ENCODE measurements at regions not wholly inside any gene's neighbourhood (a gene's known extent, or its start where the extent isn't known, plus 50 kb on each side); places are given as distances from the start of the nearest gene placed in this dataset.

DNA sequence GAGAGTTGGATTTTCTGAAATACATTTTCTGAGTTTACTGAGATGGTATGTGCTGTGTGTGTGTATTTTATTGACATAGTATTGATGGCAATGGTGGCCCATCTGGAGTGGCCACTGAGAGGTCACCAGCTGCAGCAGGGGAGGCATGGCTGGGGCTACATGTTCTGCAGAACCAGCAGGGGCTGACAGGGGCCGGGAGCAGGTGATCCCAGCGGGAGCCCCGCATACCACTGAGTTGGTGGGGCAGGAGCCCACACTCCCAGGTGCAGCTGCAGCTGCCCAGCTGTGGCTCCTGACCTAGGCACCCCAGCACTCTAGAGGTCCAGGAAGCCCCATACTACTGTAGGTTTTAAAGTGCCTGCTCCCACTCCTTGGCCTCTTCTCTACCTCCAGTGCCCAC is 1044.2 kb upstream of the CDH9 start:
- Mint-ChIP-seq H3K27ac (no peak overlapping the region), H3K27me3 (no peaks in the 10 kb centered on the region), H3K36me3 (ENCODE audit: low read depth) (no peaks in the 10 kb centered on the region), H3K9me3 (peaks cover 7% of the 10 kb centered on the region), H3K4me3 (no peak overlapping the region), H3K4me1 (no peaks in the 10 kb centered on the region)
- no peak for ATAC-seq (replicated peaks)

DNA sequence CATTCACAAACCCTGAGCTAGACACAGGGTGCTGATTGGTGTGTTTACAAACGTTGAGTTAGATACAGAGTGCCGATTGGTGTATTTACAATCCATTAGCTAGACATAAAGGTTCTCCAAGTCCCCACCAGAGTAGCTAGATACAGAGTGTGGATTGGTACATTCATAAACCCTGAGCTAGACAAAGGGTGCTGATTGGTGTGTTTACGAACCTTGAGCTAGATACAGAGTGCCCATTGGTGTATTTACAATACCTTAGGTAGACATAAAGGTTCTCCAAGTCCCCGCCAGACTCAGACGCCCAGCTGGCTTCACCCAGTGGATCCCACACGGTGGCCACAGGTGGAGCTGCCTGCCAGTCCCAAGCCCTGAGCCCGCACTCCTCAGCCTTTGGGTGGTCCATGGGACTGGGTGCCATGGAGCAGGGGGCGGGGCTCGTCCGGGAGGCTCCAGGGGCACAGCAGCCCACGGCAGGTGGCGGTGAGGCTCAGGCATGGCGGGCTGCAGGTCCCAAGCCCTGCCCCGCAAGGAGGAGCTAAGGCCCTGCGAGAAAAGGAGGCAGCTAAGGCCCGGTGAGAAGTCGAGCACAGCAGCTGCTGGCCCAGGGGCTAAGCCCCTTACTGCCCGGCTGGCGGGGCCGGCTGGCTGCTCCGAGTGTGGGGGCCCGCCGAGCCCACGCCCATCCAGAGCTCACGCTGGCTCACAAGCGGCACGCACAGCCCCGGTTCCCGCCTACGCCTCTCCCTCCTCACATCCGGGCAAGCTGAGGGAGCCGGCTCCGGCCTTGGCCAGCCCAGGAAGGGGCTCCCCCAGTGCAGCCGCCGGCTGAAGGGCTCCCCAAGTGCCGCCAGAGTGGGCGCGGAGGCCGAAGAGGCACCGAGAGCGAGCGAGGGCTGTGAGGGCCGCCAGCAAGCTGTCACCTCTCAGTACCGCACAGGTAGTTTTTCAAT is 1039.2 kb upstream of the CDH9 start:
- H3K36me3 Mint-ChIP-seq (ENCODE audit: low read depth): no peaks in the 10 kb centered on the region
- H3K27me3 Mint-ChIP-seq: no peaks in the 10 kb centered on the region
- no peaks in the 10 kb centered on the region for H3K4me1 Mint-ChIP-seq
- H3K27ac Mint-ChIP-seq: no peak overlapping the region
- peaks cover 8% of the 10 kb centered on the region for H3K9me3 Mint-ChIP-seq
- ATAC-seq (replicated peaks): no peak
- H3K4me3 Mint-ChIP-seq: no peak overlapping the region

DNA sequence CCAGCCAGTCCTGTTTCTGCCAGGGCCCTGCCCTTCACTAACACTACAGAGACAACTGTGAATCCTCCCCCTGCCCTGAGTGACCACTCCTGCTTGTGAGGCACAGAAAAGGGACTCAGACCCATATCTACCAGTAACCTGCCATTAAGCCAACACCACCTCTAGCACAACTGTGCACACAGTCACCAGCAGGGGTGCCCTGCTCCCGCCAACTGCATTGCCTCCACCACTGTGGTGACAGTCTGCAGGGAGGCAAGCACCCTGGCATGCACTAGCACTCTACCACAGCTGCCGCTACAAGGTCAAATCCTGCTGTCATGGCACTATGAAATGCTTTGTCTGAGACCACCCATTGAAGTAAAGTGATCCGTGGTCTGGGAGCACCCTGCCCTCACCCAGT is 1028.5 kb upstream of the CDH9 start:
- peaks cover 2% of the 10 kb centered on the region for H3K9me3 Mint-ChIP-seq
- no peaks in the 10 kb centered on the region for H3K4me1 Mint-ChIP-seq
- H3K27ac Mint-ChIP-seq: no peak overlapping the region
- ATAC-seq (replicated peaks): no peak
- H3K4me3 Mint-ChIP-seq: no peak overlapping the region
- no peaks in the 10 kb centered on the region for H3K36me3 Mint-ChIP-seq (ENCODE audit: low read depth)
- H3K27me3 Mint-ChIP-seq: no peaks in the 10 kb centered on the region

DNA sequence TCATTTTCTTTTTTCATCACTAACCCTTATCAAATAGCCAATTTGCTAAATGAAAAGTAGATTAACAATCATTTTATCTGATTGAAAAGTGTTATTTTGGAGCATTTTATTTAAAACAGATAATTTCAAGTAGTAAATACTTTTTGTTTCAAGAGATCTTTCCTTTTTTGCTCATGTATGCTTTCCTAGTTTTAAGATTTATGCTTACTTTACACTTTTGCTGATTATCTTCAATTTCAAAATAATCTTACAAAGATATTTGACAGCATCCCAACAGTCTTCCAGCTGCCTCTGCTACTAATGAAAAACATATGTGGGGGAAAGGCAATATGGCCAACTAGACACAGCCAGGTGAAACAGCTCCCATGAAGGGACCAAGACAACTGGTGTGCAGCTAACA is 1027.3 kb upstream of the CDH9 start:
- Mint-ChIP-seq H3K27me3 (no peaks in the 10 kb centered on the region), H3K4me1 (no peaks in the 10 kb centered on the region), H3K36me3 (ENCODE audit: low read depth) (no peaks in the 10 kb centered on the region), H3K4me3 (no peak overlapping the region), H3K27ac (no peak overlapping the region), H3K9me3 (no peaks in the 10 kb centered on the region)
- no peak for ATAC-seq (replicated peaks)

DNA sequence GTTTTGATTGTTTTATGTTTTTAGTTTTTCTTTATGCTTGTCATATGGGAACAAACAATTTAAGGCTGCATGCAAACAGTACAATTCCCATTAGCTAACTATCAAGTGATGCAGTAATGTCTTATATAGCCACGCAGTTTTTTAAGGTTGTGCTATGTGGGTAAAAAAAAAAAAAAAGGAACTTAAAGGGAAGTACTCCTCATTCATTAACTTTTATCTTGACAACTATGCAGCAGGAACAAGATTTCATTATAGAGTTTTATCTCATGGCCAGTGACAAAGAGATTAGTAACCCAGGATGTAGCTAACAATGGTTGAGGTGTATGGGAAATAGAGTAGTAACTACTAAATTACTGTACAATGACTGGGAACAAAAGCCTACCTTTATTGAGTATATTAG is 1008.2 kb upstream of the CDH9 start:
- H3K4me3 Mint-ChIP-seq: no peak overlapping the region
- ATAC-seq (replicated peaks): no peak
- no peaks in the 10 kb centered on the region for H3K36me3 Mint-ChIP-seq (ENCODE audit: low read depth)
- H3K27ac Mint-ChIP-seq: no peak overlapping the region
- H3K9me3 Mint-ChIP-seq: peaks cover 7% of the 10 kb centered on the region
- no peaks in the 10 kb centered on the region for H3K4me1 Mint-ChIP-seq
- no peaks in the 10 kb centered on the region for H3K27me3 Mint-ChIP-seq

DNA sequence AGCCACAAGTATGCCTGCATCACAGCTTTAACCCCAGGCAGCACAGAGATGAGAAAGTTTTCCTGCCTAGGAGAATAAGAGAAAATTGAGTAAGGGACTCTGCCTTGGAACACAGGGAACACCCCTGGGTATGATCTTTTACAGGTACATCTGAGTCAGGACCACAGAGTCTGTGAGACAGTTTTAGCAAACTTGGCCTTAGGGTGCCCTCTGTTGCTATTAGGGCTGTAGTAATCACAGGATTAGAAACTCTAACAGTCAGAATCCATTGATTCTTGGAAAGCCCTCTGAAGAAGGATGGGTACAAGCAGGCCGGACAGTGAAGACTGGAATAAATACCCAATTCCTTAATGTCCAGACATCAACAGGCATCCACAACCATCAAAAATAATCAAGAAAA is 989.5 kb upstream of the CDH9 start:
- Mint-ChIP-seq H3K4me3 (no peak overlapping the region), H3K9me3 (peaks cover 30% of the 10 kb centered on the region), H3K27ac (no peak overlapping the region), H3K4me1 (no peaks in the 10 kb centered on the region), H3K36me3 (ENCODE audit: low read depth) (no peaks in the 10 kb centered on the region), H3K27me3 (no peaks in the 10 kb centered on the region)
- no peak for ATAC-seq (replicated peaks)

DNA sequence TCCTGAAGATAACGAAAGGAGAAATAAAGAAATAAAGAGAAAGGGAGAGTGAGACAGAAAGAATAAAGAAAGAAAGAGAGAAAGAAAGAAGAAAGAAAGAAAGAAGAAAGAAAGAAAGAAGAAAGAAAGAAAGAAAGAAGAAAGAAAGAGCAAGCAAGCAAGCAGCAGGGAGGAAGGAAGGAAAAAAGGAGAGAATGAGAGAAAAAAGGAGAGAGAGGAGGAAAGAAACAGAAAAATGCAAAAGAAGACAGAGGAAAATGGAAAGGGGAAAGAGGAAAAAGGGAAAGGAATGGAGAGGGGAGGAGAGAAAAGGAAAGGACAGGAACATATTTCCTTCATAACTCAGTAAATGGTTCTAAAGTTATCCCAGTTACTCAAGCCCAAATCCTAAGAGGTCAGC is 978.8 kb upstream of the CDH9 start:
- H3K27ac Mint-ChIP-seq: no peak overlapping the region
- no peaks in the 10 kb centered on the region for H3K27me3 Mint-ChIP-seq
- peaks cover 41% of the 10 kb centered on the region for H3K9me3 Mint-ChIP-seq
- ATAC-seq (replicated peaks): no peak
- no peaks in the 10 kb centered on the region for H3K36me3 Mint-ChIP-seq (ENCODE audit: low read depth)
- no peak overlapping the region for H3K4me3 Mint-ChIP-seq
- no peaks in the 10 kb centered on the region for H3K4me1 Mint-ChIP-seq

DNA sequence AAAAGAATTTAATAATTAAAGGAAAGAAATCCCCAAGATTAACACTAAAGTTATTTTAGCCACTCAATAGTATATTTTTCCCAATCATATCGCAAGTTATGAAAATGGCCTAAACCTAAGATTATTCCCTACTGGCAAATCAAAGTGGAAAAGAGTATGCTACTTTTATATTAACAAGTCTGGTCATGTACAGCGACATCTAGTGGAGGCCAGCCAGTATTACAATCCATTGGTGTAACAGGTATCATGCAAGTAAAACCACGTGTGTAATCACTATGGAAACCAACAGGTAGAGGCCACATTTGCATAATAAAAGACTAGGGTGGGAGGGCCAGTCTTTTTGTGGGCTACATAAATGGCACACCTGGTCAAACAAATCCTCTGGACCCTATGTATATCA is 976.4 kb upstream of the CDH9 start:
- no peaks in the 10 kb centered on the region for H3K27me3 Mint-ChIP-seq
- no peaks in the 10 kb centered on the region for H3K36me3 Mint-ChIP-seq (ENCODE audit: low read depth)
- no peak overlapping the region for H3K27ac Mint-ChIP-seq
- peaks cover 38% of the 10 kb centered on the region for H3K9me3 Mint-ChIP-seq
- H3K4me1 Mint-ChIP-seq: no peaks in the 10 kb centered on the region
- no peak overlapping the region for H3K4me3 Mint-ChIP-seq
- no peak for ATAC-seq (replicated peaks)

DNA sequence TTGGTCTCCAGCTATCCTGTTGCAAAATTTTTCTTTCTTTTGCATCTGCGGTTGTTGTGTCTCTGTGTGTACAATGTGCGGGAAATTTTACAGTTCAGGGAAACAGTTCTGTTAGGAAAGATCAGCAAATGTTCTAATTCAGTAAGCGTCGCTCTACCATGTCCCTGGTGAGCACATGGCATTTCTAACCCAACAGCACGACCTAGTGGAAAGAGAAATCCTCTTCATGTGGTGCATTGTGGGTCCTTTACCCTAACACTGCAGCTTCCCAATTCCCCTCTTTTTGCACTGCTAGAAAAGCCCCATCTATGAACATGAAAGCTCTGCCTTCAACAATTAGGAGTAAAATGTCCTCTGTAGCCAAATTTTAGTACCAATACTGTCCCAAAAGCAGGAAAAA is 974.2 kb upstream of the CDH9 start:
- no peaks in the 10 kb centered on the region for H3K36me3 Mint-ChIP-seq (ENCODE audit: low read depth)
- peaks cover 38% of the 10 kb centered on the region for H3K9me3 Mint-ChIP-seq
- no peak for ATAC-seq (replicated peaks)
- H3K27ac Mint-ChIP-seq: no peak overlapping the region
- H3K4me3 Mint-ChIP-seq: no peak overlapping the region
- H3K4me1 Mint-ChIP-seq: no peaks in the 10 kb centered on the region
- H3K27me3 Mint-ChIP-seq: no peaks in the 10 kb centered on the region

DNA sequence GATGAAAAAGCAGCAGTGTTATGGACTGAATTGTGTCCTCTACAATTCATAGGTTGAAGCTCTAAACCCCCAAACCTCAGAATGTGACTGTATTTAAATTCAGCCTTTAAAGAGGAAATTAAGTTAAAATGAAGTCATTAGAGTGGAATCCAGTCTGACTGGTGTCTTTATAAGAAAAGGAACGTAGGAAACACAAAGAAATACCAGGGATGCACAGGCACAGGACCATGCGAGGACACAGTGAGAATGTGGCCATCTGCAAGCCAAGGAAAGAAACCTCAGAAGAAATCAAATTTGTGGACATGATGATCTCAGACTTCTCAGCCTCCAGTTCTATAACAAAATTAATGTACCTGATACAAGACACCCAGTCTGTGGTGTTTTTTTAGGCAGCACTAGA is 971.2 kb upstream of the CDH9 start:
- no peaks in the 10 kb centered on the region for H3K36me3 Mint-ChIP-seq (ENCODE audit: low read depth)
- H3K4me1 Mint-ChIP-seq: no peaks in the 10 kb centered on the region
- peaks cover 29% of the 10 kb centered on the region for H3K9me3 Mint-ChIP-seq
- no peak overlapping the region for H3K4me3 Mint-ChIP-seq
- H3K27ac Mint-ChIP-seq: no peak overlapping the region
- ATAC-seq (replicated peaks): no peak
- no peaks in the 10 kb centered on the region for H3K27me3 Mint-ChIP-seq

DNA sequence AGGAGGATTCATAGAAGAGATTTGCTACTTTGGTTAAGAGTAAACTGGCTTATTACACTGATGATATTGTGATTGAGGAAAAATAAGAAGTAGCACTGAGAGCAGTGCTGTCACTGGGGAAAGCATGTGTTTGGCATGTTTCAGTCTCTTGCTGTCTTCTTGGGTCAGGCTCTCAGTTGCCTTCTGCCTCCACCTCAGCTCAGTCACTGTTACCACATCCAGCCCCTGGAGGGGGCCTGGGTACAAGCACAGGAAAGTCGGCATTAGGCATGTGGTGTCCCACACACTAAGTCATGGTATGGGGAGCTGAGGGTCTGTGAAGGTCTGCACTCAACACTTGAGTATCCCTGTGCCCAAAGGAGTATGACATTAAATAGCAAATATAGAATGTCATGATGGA is 958.3 kb upstream of the CDH9 start:
- ATAC-seq (replicated peaks): no peak
- Mint-ChIP-seq H3K4me1 (no peaks in the 10 kb centered on the region), H3K27me3 (no peaks in the 10 kb centered on the region), H3K36me3 (ENCODE audit: low read depth) (no peaks in the 10 kb centered on the region), H3K9me3 (peaks cover 12% of the 10 kb centered on the region), H3K4me3 (no peak overlapping the region), H3K27ac (no peak overlapping the region)

DNA sequence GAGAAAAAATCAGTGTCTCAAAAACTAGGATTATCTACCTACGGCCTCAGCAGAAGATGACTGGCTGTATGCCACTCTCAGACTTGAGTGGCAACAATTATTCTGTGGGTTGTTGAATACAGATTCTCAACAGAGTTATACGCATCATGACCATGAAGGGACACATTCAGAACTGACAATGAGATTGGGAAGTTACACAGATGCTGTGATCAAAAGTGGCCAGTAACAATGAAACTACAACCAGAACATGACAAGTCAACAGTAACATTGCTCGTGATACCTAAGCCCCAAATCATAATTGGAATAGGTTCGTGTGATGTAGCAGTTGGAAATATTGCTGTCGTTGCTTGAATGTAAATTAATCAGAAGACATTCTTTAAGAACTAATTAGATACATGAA is 957.5 kb upstream of the CDH9 start:
- H3K9me3 Mint-ChIP-seq: peaks cover 12% of the 10 kb centered on the region
- no peak overlapping the region for H3K4me3 Mint-ChIP-seq
- no peak for ATAC-seq (replicated peaks)

DNA sequence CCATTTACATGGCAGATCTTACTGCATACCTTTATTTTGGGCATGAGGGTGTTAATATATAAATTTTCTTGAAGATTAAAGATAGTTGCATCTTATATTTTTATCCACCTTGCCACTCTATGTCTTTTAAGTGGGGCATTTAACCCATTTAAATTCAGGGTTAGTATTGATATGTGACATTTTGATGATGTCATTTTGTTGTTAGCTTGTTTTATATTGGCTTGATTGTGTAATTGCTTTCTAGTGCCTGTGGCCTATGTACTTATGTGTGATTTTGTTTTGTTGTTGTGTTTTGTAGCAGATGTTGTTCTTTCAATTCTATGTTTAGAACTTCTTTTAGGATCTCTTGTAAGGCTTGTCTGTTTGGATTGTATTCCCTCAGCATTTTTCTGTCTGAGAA is 939.9 kb upstream of the CDH9 start:
- Mint-ChIP-seq H3K9me3 (peaks cover 11% of the 10 kb centered on the region), H3K4me3 (no peak overlapping the region), H3K4me1 (no peaks in the 10 kb centered on the region), H3K36me3 (ENCODE audit: low read depth) (no peaks in the 10 kb centered on the region), H3K27me3 (no peaks in the 10 kb centered on the region), H3K27ac (no peak overlapping the region)
- no peak for ATAC-seq (replicated peaks)

More for the DNA sequence above, 957.5 kb upstream of the CDH9 start:
- H3K27ac Mint-ChIP-seq: no peak overlapping the region
- no peaks in the 10 kb centered on the region for H3K27me3 Mint-ChIP-seq
- no peaks in the 10 kb centered on the region for H3K36me3 Mint-ChIP-seq (ENCODE audit: low read depth)
- H3K4me1 Mint-ChIP-seq: no peaks in the 10 kb centered on the region

DNA sequence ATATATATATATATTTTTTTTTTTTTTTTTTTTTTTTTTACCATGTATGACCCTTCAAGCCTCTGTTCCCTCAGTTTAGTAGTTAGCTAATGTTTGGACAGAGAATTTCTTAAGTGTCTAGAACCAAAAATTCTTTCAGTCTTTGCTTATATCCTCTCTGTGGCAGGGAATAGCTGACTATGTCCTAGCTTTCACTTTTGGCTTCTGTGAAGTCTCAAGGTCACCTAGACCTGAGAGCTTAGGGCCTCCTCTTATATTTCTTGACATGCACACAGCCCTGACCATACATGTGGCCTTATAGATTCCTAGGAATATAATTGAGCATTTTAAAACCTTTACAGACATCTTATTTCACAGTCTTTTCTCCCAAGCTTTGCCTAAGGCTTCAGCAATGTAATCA is 930.8 kb upstream of the CDH9 start:
- Mint-ChIP-seq H3K27me3 (no peaks in the 10 kb centered on the region), H3K4me1 (no peaks in the 10 kb centered on the region), H3K9me3 (peaks cover 13% of the 10 kb centered on the region), H3K27ac (no peak overlapping the region), H3K36me3 (ENCODE audit: low read depth) (no peaks in the 10 kb centered on the region), H3K4me3 (no peak overlapping the region)
- no peak for ATAC-seq (replicated peaks)

DNA sequence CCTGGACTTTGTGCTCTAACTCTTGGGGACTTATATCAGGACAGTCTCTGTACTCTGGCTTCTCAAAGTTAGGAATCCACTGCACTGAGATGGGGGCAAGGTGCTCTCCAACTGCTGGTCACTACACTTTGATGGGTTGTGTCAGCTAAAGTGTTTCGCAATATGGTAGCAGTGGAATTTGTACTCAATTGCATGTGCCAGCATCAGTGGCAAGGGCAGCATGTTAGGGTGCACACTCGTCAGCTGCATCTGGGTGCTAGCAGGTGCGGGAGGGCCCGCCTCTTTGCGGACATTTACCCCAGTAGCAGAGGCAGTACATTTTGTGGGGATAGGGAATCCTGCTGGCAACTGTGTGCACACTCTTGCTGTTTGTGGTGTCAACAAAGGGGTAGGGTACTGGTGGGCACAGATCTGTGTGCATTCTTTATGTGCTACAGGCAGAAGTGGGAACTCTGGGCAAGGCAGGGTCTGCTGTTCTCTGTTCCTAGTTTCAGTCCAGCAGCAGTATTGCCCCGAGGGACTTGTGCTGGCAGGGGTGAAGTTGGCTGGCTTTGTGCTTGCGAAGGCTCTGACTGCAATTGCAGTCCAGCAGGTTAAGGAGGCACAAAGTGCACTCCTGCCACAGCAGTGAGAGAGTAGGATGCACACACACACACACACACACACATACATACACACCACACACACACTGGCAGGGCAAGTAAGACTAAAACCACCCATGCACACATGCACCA is 924.8 kb upstream of the CDH9 start:
- no peak for ATAC-seq (replicated peaks)
- no peaks in the 10 kb centered on the region for H3K36me3 Mint-ChIP-seq (ENCODE audit: low read depth)
- no peaks in the 10 kb centered on the region for H3K4me1 Mint-ChIP-seq
- H3K9me3 Mint-ChIP-seq: peaks cover 38% of the 10 kb centered on the region
- no peak overlapping the region for H3K4me3 Mint-ChIP-seq
- no peak overlapping the region for H3K27ac Mint-ChIP-seq
- no peaks in the 10 kb centered on the region for H3K27me3 Mint-ChIP-seq
